Stimulated activated CD4-positive, alpha-beta T cell treated with anti-CD3 and anti-CD28 coated beads, TNF-alpha, amount 100 ng/mL, for 48 hours (primary cell): ENCODE measurements at regions not wholly inside any gene's neighbourhood (a gene's known extent, or its start where the extent isn't known, plus 50 kb on each side); places are given as distances from the start of the nearest gene placed in this dataset.
"Not testable (repeated sequence)": the region's sequence is repeated elsewhere in the genome, so short reads cannot be mapped to it uniquely, and the experiment has no call there.

Experiments used
- DNase-seq, 3 donors: peaks; one replicate each; pipeline ENCODE4 v3.0.0-alpha.2; 2020; ENCODE audit warnings: low read depth in 3 of 3

- DNase-seq, result no peak
Observed at GRCh38 chr2:7377916-7378569, 460.8 kb downstream of the RNF144A start.

- DNase-seq, result no peak
Observed at GRCh38 chr2:7378591-7378990, 461.4 kb downstream of the RNF144A start.

GRCh38 chr2:7379799-7380198 lies 462.6 kb downstream of the RNF144A start:
- DNase-seq, result no peak

GRCh38 chr2:7384773-7385349 lies 467.6 kb downstream of the RNF144A start:
- DNase-seq, result no peak

GRCh38 chr2:7390311-7390710 lies 473.1 kb downstream of the RNF144A start:
- DNase-seq, result not testable (repeated sequence)

- DNase-seq, result no peak
Observed at GRCh38 chr2:7392076-7392787, 475.0 kb downstream of the RNF144A start.

- no peak for DNase-seq
Observed at GRCh38 chr2:7394195-7394594, 477.0 kb downstream of the RNF144A start.

GRCh38 chr2:7400628-7401027 lies 483.4 kb downstream of the RNF144A start:
- DNase-seq, result no peak

- DNase-seq, result no peak
Observed at GRCh38 chr2:7403092-7403775, 486.0 kb downstream of the RNF144A start.

GRCh38 chr2:7405861-7406715 lies 488.9 kb downstream of the RNF144A start:
- DNase-seq, result no peak

GRCh38 chr2:7407001-7407400 lies 489.8 kb downstream of the RNF144A start:
- no peak for DNase-seq

GRCh38 chr2:7407906-7408680 lies 490.9 kb downstream of the RNF144A start:
- DNase-seq, result no peak

GRCh38 chr2:7411691-7412090 lies 494.5 kb downstream of the RNF144A start:
- no peak for DNase-seq

GRCh38 chr2:7417845-7418742 lies 500.9 kb downstream of the RNF144A start:
- DNase-seq, result no peak

- no peak for DNase-seq
Observed at GRCh38 chr2:7419186-7419585, 502.0 kb downstream of the RNF144A start.

- no peak for DNase-seq
Observed at GRCh38 chr2:7419814-7420311, 502.7 kb downstream of the RNF144A start.

GRCh38 chr2:7420530-7420929 lies 503.3 kb downstream of the RNF144A start:
- DNase-seq, result no peak

GRCh38 chr2:7424481-7424880 lies 507.3 kb downstream of the RNF144A start:
- no peak for DNase-seq

GRCh38 chr2:7427293-7428060 lies 510.3 kb downstream of the RNF144A start:
- no peak for DNase-seq
